CD14-positive monocyte (primary cell): ENCODE measurements at regions not wholly inside any gene's neighbourhood (a gene's known extent, or its start where the extent isn't known, plus 50 kb on each side); places are given as distances from the start of the nearest gene placed in this dataset.

ENCODE experiments used
- DNase-seq, 3 donors: peaks; one replicate each; pipeline ENCODE4 v3.0.0-alpha.2; 2011 to 2022
- H2AFZ ChIP-seq: 2 replicates; pipeline ENCODE4 v1.6.0; 2012; ENCODE audit warnings: mild to moderate bottlenecking, low read depth, low read length, inconsistent platforms; ENCODE audit not compliant: insufficient read depth, poor library complexity, severe bottlenecking
- H3K27ac ChIP-seq, 2 donors: 1 replicate in 1 of 2; 2 replicates in 1 of 2; pipeline ENCODE4 v1.5.1; 2012 to 2013; ENCODE audit warnings: low read length in 2 of 2, control low read depth in 1 of 2, inconsistent platforms in 1 of 2, low read depth in 1 of 2, mild to moderate bottlenecking in 1 of 2
- H3K27me3 ChIP-seq, 2 donors: one replicate each; pipeline versions ENCODE4 v1.6.0 to v1.6.1; 2011 to 2013; ENCODE audit warnings: low read length in 2 of 2; ENCODE audit not compliant: control insufficient read depth in 2 of 2, insufficient read depth in 2 of 2
- H3K36me3 ChIP-seq, 2 donors: replicated peaks in 1 of 2; 1 replicate in 1 of 2; 2 replicates in 1 of 2; pipeline versions ENCODE4 v1.5.1 to v1.6.1; 2012 to 2013; ENCODE audit warnings: low read length in 2 of 2, control low read depth in 1 of 2, inconsistent platforms in 1 of 2, mild to moderate bottlenecking in 1 of 2; ENCODE audit not compliant: insufficient read depth in 2 of 2, control insufficient read depth in 1 of 2
- H3K4me1 ChIP-seq, 2 donors: 1 replicate in 1 of 2; 2 replicates in 1 of 2; pipeline versions ENCODE4 v1.5.1 to v1.6.1; 2012 to 2013; ENCODE audit warnings: low read length in 2 of 2, control low read depth in 1 of 2, inconsistent platforms in 1 of 2, mild to moderate bottlenecking in 1 of 2, moderate library complexity in 1 of 2; ENCODE audit not compliant: insufficient read depth in 2 of 2, control insufficient read depth in 1 of 2
- H3K4me2 ChIP-seq: replicated peaks from 2 replicates; pipeline ENCODE3; 2012; ENCODE audit warnings: low read length, moderate library complexity, mild to moderate bottlenecking; ENCODE audit not compliant: poor library complexity, severe bottlenecking; ENCODE audit errors: extremely low read depth
- H3K4me3 ChIP-seq, 3 experiments: fragments of 200-600 bp in 1 of 3; sonication (generic) in 1 of 3; replicated peaks in 1 of 3; 1 replicate in 2 of 3; 2 replicates in 1 of 3; pipeline ENCODE4 v1.5.1; 2011 to 2013; ENCODE audit warnings: low read length in 3 of 3, mild to moderate bottlenecking in 3 of 3, control low read depth in 2 of 3, low read depth in 2 of 3, inconsistent platforms in 1 of 3, moderate library complexity in 1 of 3
- H3K79me2 ChIP-seq: 2 replicates; pipeline ENCODE4 v1.6.0; 2012; ENCODE audit warnings: mild to moderate bottlenecking, control low read depth, inconsistent platforms, low read length, moderate library complexity; ENCODE audit not compliant: insufficient read depth
- H3K9ac ChIP-seq: 2 replicates; pipeline ENCODE4 v1.6.0; 2017; ENCODE audit warnings: low read length, mild to moderate bottlenecking; ENCODE audit not compliant: insufficient read depth, poor library complexity, severe bottlenecking
- H3K9me3 ChIP-seq, 2 donors: replicated peaks in 1 of 2; 1 replicate in 1 of 2; 2 replicates in 1 of 2; pipeline versions ENCODE4 v1.5.1 to v1.6.1; 2012 to 2013; ENCODE audit warnings: low read length in 2 of 2, control low read depth in 1 of 2; ENCODE audit not compliant: control insufficient read depth in 1 of 2, insufficient read depth in 1 of 2
- H4K20me1 ChIP-seq: 2 replicates; pipeline ENCODE4 v1.6.0; 2012; ENCODE audit warnings: mild to moderate bottlenecking, low read length, control low read depth, moderate library complexity; ENCODE audit not compliant: insufficient read depth
- H3K27ac Mint-ChIP-seq, 7 donors: one replicate each; pipeline ENCODE4 v1.8.0; 2020; ENCODE audit warnings: mild to moderate bottlenecking in 7 of 7, mixed read lengths in 7 of 7, moderate library complexity in 6 of 7, inconsistent platforms in 2 of 7
- H3K27me3 Mint-ChIP-seq, 3 donors: one replicate each; pipeline ENCODE4 v1.8.0; 2021 to 2022; ENCODE audit warnings: low read depth in 3 of 3, mild to moderate bottlenecking in 3 of 3, mixed read lengths in 3 of 3, moderate library complexity in 3 of 3, inconsistent platforms in 1 of 3
- H3K36me3 Mint-ChIP-seq, 2 donors: one replicate each; pipeline ENCODE4 v1.8.0; 2020; ENCODE audit warnings: mixed read lengths in 2 of 2, inconsistent platforms in 1 of 2, mild to moderate bottlenecking in 1 of 2
- H3K4me1 Mint-ChIP-seq: one replicate; pipeline ENCODE4 v1.8.0; 2020; ENCODE audit warnings: mild to moderate bottlenecking, mixed read lengths
- H3K4me3 Mint-ChIP-seq, 2 donors: one replicate each; pipeline ENCODE4 v1.8.0; 2020; ENCODE audit warnings: mild to moderate bottlenecking in 2 of 2, mixed read lengths in 2 of 2, moderate library complexity in 1 of 2
- H3K9me3 Mint-ChIP-seq, 7 donors: one replicate each; pipeline ENCODE4 v1.8.0; 2020 to 2022; ENCODE audit warnings: mixed read lengths in 7 of 7, mild to moderate bottlenecking in 6 of 7, moderate library complexity in 6 of 7, inconsistent platforms in 2 of 7
- WGBS: methylation state at CpG from one replicate; pipeline ENCODE4 v1.1.5; 2013; ENCODE audit warnings: missing lambda C conversion rate; ENCODE audit not compliant: insufficient coverage; 5-methylcytosine and 5-hydroxymethylcytosine counted together
- intact Hi-C, 2 donors: fragments of 100-400 bp; cut with micrococcal nuclease; formaldehyde crosslinking; loops; one replicate each; pipeline versions ENCODE4 v1.15.0 to v1.15.1; 2023
- TF ChIP-seq, protein P1 (sequence below): fragments of 200-600 bp; IDR thresholded peaks from one replicate; pipeline ENCODE4 v1.8.0; 2022; ENCODE audit warnings: antibody characterized with exemption, mild to moderate bottlenecking

- H3K36me3 Mint-ChIP-seq, result no peaks in the 10 kb centered on the region
- H3K4me2 ChIP-seq, result no peak overlapping the region
- H3K9me3 ChIP-seq, result no peaks in the 10 kb centered on the region
- H3K4me3 ChIP-seq, result no peak overlapping the region
- no peak for DNase-seq
- no peak overlapping the region for H3K27ac ChIP-seq
- H3K79me2 ChIP-seq, result no peaks in the 10 kb centered on the region
- no peak overlapping the region for H3K9ac ChIP-seq
- peaks cover 0 to 4% (median 0%) of the 10 kb centered on the region in 7 donors for H3K9me3 Mint-ChIP-seq
- H3K4me1 Mint-ChIP-seq, result peaks cover 6% of the 10 kb centered on the region
- no peaks in the 10 kb centered on the region for H3K27me3 ChIP-seq
- no peaks in the 10 kb centered on the region for H3K36me3 ChIP-seq
- no peak overlapping the region for H2AFZ ChIP-seq
- H4K20me1 ChIP-seq, result no peaks in the 10 kb centered on the region
- H3K4me1 ChIP-seq, result no peaks in the 10 kb centered on the region
- TF ChIP-seq, protein P1, sequence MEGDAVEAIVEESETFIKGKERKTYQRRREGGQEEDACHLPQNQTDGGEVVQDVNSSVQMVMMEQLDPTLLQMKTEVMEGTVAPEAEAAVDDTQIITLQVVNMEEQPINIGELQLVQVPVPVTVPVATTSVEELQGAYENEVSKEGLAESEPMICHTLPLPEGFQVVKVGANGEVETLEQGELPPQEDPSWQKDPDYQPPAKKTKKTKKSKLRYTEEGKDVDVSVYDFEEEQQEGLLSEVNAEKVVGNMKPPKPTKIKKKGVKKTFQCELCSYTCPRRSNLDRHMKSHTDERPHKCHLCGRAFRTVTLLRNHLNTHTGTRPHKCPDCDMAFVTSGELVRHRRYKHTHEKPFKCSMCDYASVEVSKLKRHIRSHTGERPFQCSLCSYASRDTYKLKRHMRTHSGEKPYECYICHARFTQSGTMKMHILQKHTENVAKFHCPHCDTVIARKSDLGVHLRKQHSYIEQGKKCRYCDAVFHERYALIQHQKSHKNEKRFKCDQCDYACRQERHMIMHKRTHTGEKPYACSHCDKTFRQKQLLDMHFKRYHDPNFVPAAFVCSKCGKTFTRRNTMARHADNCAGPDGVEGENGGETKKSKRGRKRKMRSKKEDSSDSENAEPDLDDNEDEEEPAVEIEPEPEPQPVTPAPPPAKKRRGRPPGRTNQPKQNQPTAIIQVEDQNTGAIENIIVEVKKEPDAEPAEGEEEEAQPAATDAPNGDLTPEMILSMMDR, result no peak
- no peak overlapping the region for H3K4me3 Mint-ChIP-seq
- H3K27me3 Mint-ChIP-seq, result peaks cover 0 to 1% (median 1%) of the 10 kb centered on the region in 3 donors
- no peak overlapping the region for H3K27ac Mint-ChIP-seq
- WGBS, result 92% methylated on average over 1 of the region's 3 CpGs
- intact Hi-C loops, result loop anchor here in 1 of 2 donors (10.0 kb wide), 1 partner anchor 64 kb away; no protein-coding TSS in a partner anchor
Measured at GRCh38 chr1:245039196-245039595, 115.6 kb upstream of the KIF26B start.

GRCh38 chr1:245036102-245036501 is 118.7 kb upstream of the KIF26B start:
- Histone ChIP-seq H3K79me2 (no peaks in the 10 kb centered on the region), H3K4me1 (peaks cover 0 to 10% of the 10 kb centered on the region in 2 donors), H3K4me2 (no peak overlapping the region), H3K36me3 (no peaks in the 10 kb centered on the region), H3K4me3 (no peak overlapping the region), H4K20me1 (no peaks in the 10 kb centered on the region), H3K27ac (no peak overlapping the region), H2AFZ (no peak overlapping the region), H3K27me3 (no peaks in the 10 kb centered on the region), H3K9ac (no peak overlapping the region), H3K9me3 (no peaks in the 10 kb centered on the region)
- Mint-ChIP-seq H3K27me3 (peaks cover 0 to 1% (median 0%) of the 10 kb centered on the region in 3 donors), H3K27ac (no peak overlapping the region), H3K4me1 (peaks cover 18% of the 10 kb centered on the region), H3K4me3 (no peak overlapping the region), H3K36me3 (no peaks in the 10 kb centered on the region), H3K9me3 (peaks cover 0 to 4% (median 0%) of the 10 kb centered on the region in 7 donors)
- DNase-seq, result no peak
- TF ChIP-seq, protein P1, result no peak
- intact Hi-C loops, result loop anchor here in 1 of 2 donors (10.0 kb wide), 1 partner anchor 61 kb away; no protein-coding TSS in a partner anchor
- no CpG with 5 or more reads among the region's 1 CpG for WGBS
